ENCODE measurements at regions not wholly inside any gene's neighbourhood (a gene's known extent, or its start where the extent isn't known, plus 50 kb on each side); places are given as distances from the start of the nearest gene placed in this dataset.

GRCh38 chr2:22901471-22902179 lies 483.4 kb upstream of the KLHL29 start:
- Histone ChIP-seq H3K4me1 (ENCODE audit: control insufficient read depth, insufficient read depth, low read length) (no peaks in the 10 kb centered on the region), H3K9me3 (ENCODE audit: control insufficient read depth, insufficient read depth, low read depth, low read length) (no peaks in the 10 kb centered on the region), H3K27me3 (ENCODE audit: control insufficient read depth, insufficient read depth, low read length) (no peaks in the 10 kb centered on the region), H3K27ac (ENCODE audit: low read length) (no peak overlapping the region), H3K4me3 (ENCODE audit: low read depth in 2 of 2, low read length in 2 of 2) (no peak overlapping the region), H3K36me3 (ENCODE audit: control insufficient read depth, insufficient read depth, low read length) (no peaks in the 10 kb centered on the region)
- TF ChIP-seq POLR2AphosphoS5 (IDR thresholded peaks at IDR 0.05; ENCODE audit: low read depth, low read length) (no peak), CTCF (IDR thresholded peaks at IDR 0.05) (no peak)
- in situ Hi-C loops (cut with HindIII; ENCODE audit: low pct_unique_long_range_greater_than_20kb, low sequenced_read_pairs) = no loop called here
- ATAC-seq (no peak), DNase-seq (ENCODE audit: low read depth, low spot score) (no peak)
- CTCF ChIA-PET = no interaction called here
- POLR2A ChIA-PET = no interaction called here
- no TSS peak for BruUV-seq (replicated peaks)
- intact Hi-C loops (cut with micrococcal nuclease; ENCODE audit: unreplicated experiment) = no loop called here

- DNase-seq (ENCODE audit: low read depth, low spot score) (no peak), ATAC-seq (no peak)
- no peaks in the 10 kb centered on the region for H3K4me1 ChIP-seq (ENCODE audit: control insufficient read depth, insufficient read depth, low read length)
- BruUV-seq (replicated peaks) = no TSS peak
- no peaks in the 10 kb centered on the region for H3K27me3 ChIP-seq (ENCODE audit: control insufficient read depth, insufficient read depth, low read length)
- CTCF ChIA-PET = no interaction called here
- no peak overlapping the region for H3K4me3 ChIP-seq (ENCODE audit: low read depth in 2 of 2, low read length in 2 of 2)
- POLR2A ChIA-PET = no interaction called here
- H3K36me3 ChIP-seq (ENCODE audit: control insufficient read depth, insufficient read depth, low read length) = no peaks in the 10 kb centered on the region
- intact Hi-C loops (cut with micrococcal nuclease; ENCODE audit: unreplicated experiment) = no loop called here
- in situ Hi-C loops (cut with HindIII; ENCODE audit: low pct_unique_long_range_greater_than_20kb, low sequenced_read_pairs) = no loop called here
- no peak overlapping the region for H3K27ac ChIP-seq (ENCODE audit: low read length)
- no peaks in the 10 kb centered on the region for H3K9me3 ChIP-seq (ENCODE audit: control insufficient read depth, insufficient read depth, low read depth, low read length)
- TF ChIP-seq TCF7L2 (IDR thresholded peaks at IDR 0.05; ENCODE audit: low read depth, low read length) = no peak
- TF ChIP-seq REST (IDR thresholded peaks at IDR 0.05; ENCODE audit: insufficient read depth in 1 of 2, low read depth in 2 of 2, low read length in 1 of 2) = no peak
- TF ChIP-seq POLR2AphosphoS5 (IDR thresholded peaks at IDR 0.05; ENCODE audit: low read depth, low read length) = no peak
- no peak for TF ChIP-seq SIN3A (IDR thresholded peaks at IDR 0.05; ENCODE audit: borderline replicate concordance, insufficient read depth, low read depth, low read length)
- no peak for TF ChIP-seq CTCF (IDR thresholded peaks at IDR 0.05)
Observed at GRCh38 chr2:22902180-22902550, 482.8 kb upstream of the KLHL29 start.

All from Panc1 (cell line).